VCaP (cell line): ENCODE measurements at regions not wholly inside any gene's neighbourhood (a gene's known extent, or its start where the extent isn't known, plus 50 kb on each side); places are given as distances from the start of the nearest gene placed in this dataset.

Source experiments
- H3K27ac ChIP-seq: fragments of 450-650 bp; 2 replicates; pipeline ENCODE4 v1.5.1; 2017
- TF ChIP-seq, protein P1 (sequence below): fragments of 450-650 bp; conservative IDR thresholded peaks from 2 replicates; pipeline ENCODE4 v1.5.1; 2017; ENCODE audit warnings: mild to moderate bottlenecking, moderate library complexity

DNA sequence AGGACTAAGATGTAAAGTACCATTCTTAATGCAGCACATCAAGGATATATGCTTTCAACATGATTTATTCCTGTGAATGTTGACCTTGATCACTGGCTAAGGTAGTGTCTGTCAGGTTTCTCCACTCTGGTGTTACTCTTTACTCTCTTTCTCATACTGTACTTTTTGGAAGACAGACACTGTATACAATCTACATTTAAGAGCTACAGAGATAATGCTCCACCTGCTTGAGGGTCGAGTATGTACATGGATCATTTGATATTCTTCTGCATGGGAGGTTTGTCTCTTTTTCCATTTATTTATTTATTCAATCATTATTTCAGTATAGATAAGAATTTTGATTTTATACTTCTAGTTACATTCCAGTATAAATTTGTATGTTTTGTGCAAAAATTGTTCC lies 199.5 kb upstream of the RGPD4 start:
- TF ChIP-seq, protein P1, sequence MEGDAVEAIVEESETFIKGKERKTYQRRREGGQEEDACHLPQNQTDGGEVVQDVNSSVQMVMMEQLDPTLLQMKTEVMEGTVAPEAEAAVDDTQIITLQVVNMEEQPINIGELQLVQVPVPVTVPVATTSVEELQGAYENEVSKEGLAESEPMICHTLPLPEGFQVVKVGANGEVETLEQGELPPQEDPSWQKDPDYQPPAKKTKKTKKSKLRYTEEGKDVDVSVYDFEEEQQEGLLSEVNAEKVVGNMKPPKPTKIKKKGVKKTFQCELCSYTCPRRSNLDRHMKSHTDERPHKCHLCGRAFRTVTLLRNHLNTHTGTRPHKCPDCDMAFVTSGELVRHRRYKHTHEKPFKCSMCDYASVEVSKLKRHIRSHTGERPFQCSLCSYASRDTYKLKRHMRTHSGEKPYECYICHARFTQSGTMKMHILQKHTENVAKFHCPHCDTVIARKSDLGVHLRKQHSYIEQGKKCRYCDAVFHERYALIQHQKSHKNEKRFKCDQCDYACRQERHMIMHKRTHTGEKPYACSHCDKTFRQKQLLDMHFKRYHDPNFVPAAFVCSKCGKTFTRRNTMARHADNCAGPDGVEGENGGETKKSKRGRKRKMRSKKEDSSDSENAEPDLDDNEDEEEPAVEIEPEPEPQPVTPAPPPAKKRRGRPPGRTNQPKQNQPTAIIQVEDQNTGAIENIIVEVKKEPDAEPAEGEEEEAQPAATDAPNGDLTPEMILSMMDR = no peak
- no peak overlapping the region for H3K27ac ChIP-seq

DNA sequence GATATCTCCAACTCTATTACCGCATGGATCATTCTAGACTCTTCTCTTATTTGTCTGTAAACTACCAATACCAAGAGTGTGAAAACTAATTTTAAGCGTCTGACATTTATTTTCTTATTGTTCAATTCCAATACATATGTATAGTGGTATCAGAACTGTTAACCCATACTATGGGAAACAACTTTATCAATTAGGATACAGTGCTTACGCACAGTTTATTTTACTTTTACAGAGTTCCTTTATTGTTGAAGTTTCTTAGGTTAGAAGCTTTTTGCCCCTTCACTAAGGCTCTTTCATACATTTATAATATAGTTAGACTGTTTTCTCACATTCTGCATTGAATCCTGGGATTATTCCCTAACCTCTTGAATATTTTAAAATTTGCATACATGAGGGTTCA lies 198.8 kb upstream of the RGPD4 start:
- TF ChIP-seq, protein P1 = no peak
- no peak overlapping the region for H3K27ac ChIP-seq

DNA sequence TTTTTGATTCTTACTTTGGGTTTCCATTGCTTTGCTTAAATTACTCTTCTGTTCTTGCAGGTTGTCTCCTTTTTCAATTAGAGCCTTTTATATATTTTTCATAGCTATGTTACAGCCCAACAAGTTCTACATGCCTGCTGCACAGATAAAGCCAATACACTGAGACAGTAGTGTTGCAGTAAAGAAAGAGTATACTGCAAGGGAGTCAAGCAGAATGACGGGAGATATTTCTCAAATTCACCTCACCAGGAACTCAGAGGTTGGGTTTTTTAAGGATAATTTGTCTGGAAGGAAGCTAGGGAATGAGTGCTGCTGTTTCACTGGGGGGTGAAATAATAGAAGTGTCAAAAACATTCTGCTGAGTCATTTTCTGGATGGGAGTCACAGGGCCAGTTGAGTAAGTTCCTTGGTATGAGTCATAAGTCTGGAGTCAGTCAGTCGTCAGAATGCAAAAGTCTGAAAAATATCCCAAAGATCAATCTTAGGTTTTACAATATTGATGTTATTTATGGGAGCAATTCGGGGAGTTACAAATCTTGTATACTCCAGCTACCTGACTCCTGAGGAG lies 193.0 kb upstream of the RGPD4 start:
- H3K27ac ChIP-seq = no peak overlapping the region
- TF ChIP-seq, protein P1 = no peak

DNA sequence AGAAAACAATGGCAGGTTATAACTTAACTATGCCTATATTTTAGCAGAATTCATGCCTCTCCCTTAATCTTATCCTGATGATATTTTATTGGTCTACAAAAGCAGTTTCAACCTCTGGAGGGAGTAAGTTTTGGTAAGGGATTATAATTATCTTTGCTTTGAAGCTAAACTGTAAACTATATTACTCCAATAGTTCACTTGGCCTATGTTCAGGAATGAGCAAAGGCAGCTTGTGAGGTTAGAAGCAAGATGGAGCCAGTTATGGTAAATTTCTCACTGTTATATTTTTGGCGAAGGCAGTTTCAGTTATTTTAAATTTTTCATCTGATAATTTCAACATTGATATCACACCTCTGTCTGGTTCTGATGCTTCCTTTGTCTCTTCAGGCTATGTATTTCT lies 192.5 kb upstream of the RGPD4 start:
- TF ChIP-seq, protein P1 = no peak
- H3K27ac ChIP-seq = no peak overlapping the region

DNA sequence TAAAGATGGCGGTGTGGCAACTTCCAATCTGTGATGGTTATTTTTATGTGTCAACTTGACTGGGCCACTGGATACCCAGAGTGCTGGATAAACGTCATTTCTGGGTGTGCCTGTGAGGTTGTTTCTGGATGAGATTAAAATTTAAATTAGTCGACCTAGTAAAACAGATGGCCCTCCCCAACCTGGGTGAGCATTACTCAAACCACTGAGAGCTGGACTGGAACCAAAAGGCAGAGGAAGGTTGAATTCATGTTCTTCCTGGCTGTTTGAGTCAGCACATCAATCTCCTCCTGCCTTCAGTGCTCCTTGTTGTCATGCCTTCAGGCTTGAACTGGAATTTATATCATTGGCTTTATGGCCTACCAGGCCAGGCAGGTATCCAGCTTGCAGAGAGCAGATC lies 190.8 kb upstream of the RGPD4 start:
- TF ChIP-seq, protein P1 = no peak
- no peak overlapping the region for H3K27ac ChIP-seq

DNA sequence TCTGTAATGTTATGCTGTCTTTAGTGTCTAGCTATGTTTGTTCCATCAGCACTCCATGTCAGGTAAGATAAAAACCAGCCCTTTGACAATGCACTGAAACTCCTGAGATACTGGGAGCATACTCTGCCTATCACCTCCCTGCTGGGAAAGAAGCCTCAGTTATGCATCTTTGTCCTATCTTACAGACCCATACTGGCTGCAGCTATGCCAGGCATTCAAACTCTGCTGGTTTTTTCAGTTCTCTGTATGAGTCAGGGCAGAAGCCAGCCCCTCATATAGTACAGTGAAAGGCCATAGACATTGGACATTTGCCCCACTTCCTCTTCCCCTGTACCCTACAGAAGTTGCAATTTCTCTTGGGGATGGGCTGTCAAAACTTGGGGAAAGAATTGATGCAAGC lies 181.1 kb upstream of the RGPD4 start:
- no peak overlapping the region for H3K27ac ChIP-seq
- TF ChIP-seq, protein P1 = no peak

DNA sequence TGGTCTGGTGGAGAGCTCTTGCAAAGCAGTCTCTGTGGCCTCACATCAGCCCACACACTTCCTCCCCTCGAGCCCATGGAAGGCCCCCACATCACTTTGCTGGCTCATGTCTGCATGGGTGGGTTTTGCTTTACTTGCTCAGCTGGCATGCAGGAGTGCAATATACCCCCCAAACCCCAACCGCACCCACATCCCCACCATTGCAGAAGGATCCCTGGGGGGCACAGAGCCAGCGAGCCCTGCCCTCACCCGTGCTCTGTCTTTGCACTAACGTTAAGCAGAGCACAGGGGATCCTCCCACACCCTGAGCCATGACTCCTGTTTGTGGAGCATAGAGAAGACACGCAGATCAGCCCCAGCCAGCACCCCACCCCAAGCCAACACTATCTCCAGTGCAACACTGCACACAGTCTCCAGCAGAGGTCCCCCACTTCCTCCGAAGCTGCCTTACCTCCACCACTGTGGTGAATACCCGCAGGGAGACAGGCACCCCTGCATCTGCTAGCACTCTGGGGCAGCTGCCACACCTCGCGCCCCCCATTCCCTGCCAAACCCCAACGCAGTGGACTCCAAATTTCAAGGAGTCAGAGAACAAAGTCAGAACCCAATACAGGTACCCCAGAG lies 177.8 kb upstream of the RGPD4 start:
- no peak overlapping the region for H3K27ac ChIP-seq
- TF ChIP-seq, protein P1 = peak; percentile 15; the same call in 1 of the 2 replicates
